GM21723 (cell line): ENCODE measurements at regions not wholly inside any gene's neighbourhood (a gene's known extent, or its start where the extent isn't known, plus 50 kb on each side); places are given as distances from the start of the nearest gene placed in this dataset.
A peak's percentile ranks its signal among the peaks of the same experiment; 100 is the strongest.

Experiments
- ATAC-seq: cut with Tn5 transposase; IDR thresholded peaks from one replicate; pipeline ENCODE4 v1.9.1; 2021; ENCODE audit warnings: mild to moderate bottlenecking, moderate library complexity; ENCODE audit not compliant: unreplicated experiment

- ATAC-seq: no peak
These were observed 148.2 kb downstream of the CAAP1 start for GRCh38 chr9:26744191-26744965.

GRCh38 chr9:26742828-26743476 is 149.7 kb downstream of the CAAP1 start:
- ATAC-seq: no peak

- no peak for ATAC-seq
These were observed 157.4 kb downstream of the CAAP1 start for GRCh38 chr9:26735160-26735559.

- no peak for ATAC-seq
These were observed 163.4 kb downstream of the CAAP1 start for GRCh38 chr9:26729187-26729586.

- peak; percentile 90 for ATAC-seq
These were observed 165.1 kb downstream of the CAAP1 start for GRCh38 chr9:26727471-26727870.

- no peak for ATAC-seq
These were observed 167.0 kb downstream of the CAAP1 start for GRCh38 chr9:26725573-26725972.

GRCh38 chr9:26723486-26723885 is 169.1 kb downstream of the CAAP1 start:
- no peak for ATAC-seq

GRCh38 chr9:26722755-26723154 is 169.8 kb downstream of the CAAP1 start:
- no peak for ATAC-seq

GRCh38 chr9:26710008-26710407 is 182.6 kb downstream of the CAAP1 start:
- ATAC-seq: no peak

- no peak for ATAC-seq
These were observed 186.4 kb downstream of the CAAP1 start for GRCh38 chr9:26706223-26706622.

GRCh38 chr9:26695298-26695622 is 197.3 kb downstream of the CAAP1 start:
- no peak for ATAC-seq

- no peak for ATAC-seq
These were observed 198.0 kb downstream of the CAAP1 start for GRCh38 chr9:26694381-26695297.

GRCh38 chr9:26689041-26689440 is 203.6 kb downstream of the CAAP1 start:
- ATAC-seq: no peak

GRCh38 chr9:26687421-26687820 is 205.2 kb downstream of the CAAP1 start:
- ATAC-seq: no peak

GRCh38 chr9:26685818-26686217 is 206.8 kb downstream of the CAAP1 start:
- ATAC-seq: no peak

- ATAC-seq: no peak
These were observed 208.6 kb downstream of the CAAP1 start for GRCh38 chr9:26684029-26684428.

- ATAC-seq: no peak
These were observed 209.7 kb downstream of the CAAP1 start for GRCh38 chr9:26682796-26683496.

GRCh38 chr9:26682041-26682440 is 210.6 kb downstream of the CAAP1 start:
- ATAC-seq: no peak

- no peak for ATAC-seq
These were observed 214.5 kb downstream of the CAAP1 start for GRCh38 chr9:26677965-26678706.

- no peak for ATAC-seq
These were observed 217.6 kb downstream of the CAAP1 start for GRCh38 chr9:26675035-26675434.
